Heart left ventricle (tissue), 16 donors: ENCODE measurements at regions not wholly inside any gene's neighbourhood (a gene's known extent, or its start where the extent isn't known, plus 50 kb on each side); places are given as distances from the start of the nearest gene placed in this dataset.

Experiments used
- ATAC-seq, 4 donors: fragments of 200-7000 bp; cut with Tn5 transposase; one replicate each; pipeline ENCODE4 v1.9.1; 2020 to 2022; ENCODE audit warnings: moderate library complexity in 4 of 4, mild to moderate bottlenecking in 3 of 4, moderate number of reproducible peaks in 1 of 4
- DNase-seq, 5 donors: peaks; one replicate each; pipeline ENCODE4 v3.0.0-alpha.2; 2020
- H3K27ac ChIP-seq, 12 donors: fragments of 200-600 bp; sonication (generic) in 4 of 12; one replicate each; pipeline versions ENCODE4 v1.5.0 to v1.8.0; 2016 to 2022; ENCODE audit warnings: mild to moderate bottlenecking in 2 of 12
- H3K27me3 ChIP-seq, 9 donors: fragments of 200-600 bp; sonication (generic) in 2 of 9; one replicate each; pipeline versions ENCODE4 v1.5.1 to v1.8.0; 2016 to 2022; ENCODE audit warnings: mild to moderate bottlenecking in 3 of 9
- H3K36me3 ChIP-seq, 9 donors: fragments of 200-600 bp; sonication (generic) in 2 of 9; one replicate each; pipeline versions ENCODE4 v1.5.0 to v1.8.0; 2018 to 2022; ENCODE audit warnings: mild to moderate bottlenecking in 2 of 9
- H3K4me1 ChIP-seq, 12 donors: fragments of 200-600 bp; sonication (generic) in 4 of 12; one replicate each; pipeline versions ENCODE4 v1.5.0 to v1.8.0; 2016 to 2022; ENCODE audit warnings: mild to moderate bottlenecking in 3 of 12
- H3K4me3 ChIP-seq, 12 donors: fragments of 200-600 bp; sonication (generic) in 4 of 12; one replicate each; pipeline versions ENCODE4 v1.5.0 to v1.8.0; 2017 to 2022; ENCODE audit warnings: mild to moderate bottlenecking in 9 of 12, moderate library complexity in 4 of 12
- H3K9me3 ChIP-seq, 12 donors: fragments of 200-600 bp; sonication (generic) in 4 of 12; one replicate each; pipeline versions ENCODE4 v1.5.0 to v1.8.0; 2016 to 2022; ENCODE audit warnings: mild to moderate bottlenecking in 1 of 12
- CTCF ChIP-seq, 12 donors: fragments of 200-600 bp; sonication (generic) in 4 of 12; IDR thresholded peaks; one replicate each; pipeline versions ENCODE4 v1.5.0 to v1.8.0; 2018 to 2022; ENCODE audit warnings: antibody characterized with exemption in 12 of 12, mild to moderate bottlenecking in 5 of 12
- POLR2A ChIP-seq, 2 donors: fragments of 450-650 bp; IDR thresholded peaks; one replicate each; pipeline ENCODE4 v1.6.1; 2017; ENCODE audit warnings: antibody characterized with exemption in 2 of 2, mild to moderate bottlenecking in 2 of 2, moderate library complexity in 2 of 2
- WGBS, 4 donors: extraction: QIAGEN DNeasy Blood & Tissue Kit in 2 of 4; methylation state at CpG; one replicate each; pipeline versions ENCODE4 v1.1.5 to v1.1.7; 2013 to 2018; 5-methylcytosine and 5-hydroxymethylcytosine counted together
- intact Hi-C, 10 donors: fragments of 100-400 bp; cut with DNase I; formaldehyde crosslinking; loops; one replicate each; pipeline versions ENCODE4 v1.11.1 to v1.14.2; 2022
- donor health status: ischemic (EF 13 %, LVEDD 7.1; RV severe dilation, severe dysfunction).
- donor health status: healthy with polysubstance abuse.
- donor health status: DM: no; HTN: yes; CAD: no.
- donor health status: DM: no; HTN: no; CAD: no.
- donor health status: ischemic (EF 25% LVEDD 6.9; RV normal size, moderate dysfunction).
- donor health status: ischemic (EF 25% LVEDD 5.7; RV mildly dilated, moderate dysfunction).
- donor health status: healthy.
- donor health status: DM: yes; HTN: yes; CAD: no.
- donor health status: ischemic (EF 35%, LVEDD 5.7; RV mildly dilated, moderate dysfunction).
- donor health status: nonischemic (EF 11% LVEDD 7.7; RV severe dilation, severe dysfunction).
- donor health status: DM: yes; HTN: yes; CAD: no.
- donor health status: PGD.
- donor health status: ischemic (EF 29% LVEDD 5.4; RV normal size, mild dysfunction).
- donor health status: nonischemic (EF 23%, LVEDD 6.1; RV moderate dilation, normal function).

DNA sequence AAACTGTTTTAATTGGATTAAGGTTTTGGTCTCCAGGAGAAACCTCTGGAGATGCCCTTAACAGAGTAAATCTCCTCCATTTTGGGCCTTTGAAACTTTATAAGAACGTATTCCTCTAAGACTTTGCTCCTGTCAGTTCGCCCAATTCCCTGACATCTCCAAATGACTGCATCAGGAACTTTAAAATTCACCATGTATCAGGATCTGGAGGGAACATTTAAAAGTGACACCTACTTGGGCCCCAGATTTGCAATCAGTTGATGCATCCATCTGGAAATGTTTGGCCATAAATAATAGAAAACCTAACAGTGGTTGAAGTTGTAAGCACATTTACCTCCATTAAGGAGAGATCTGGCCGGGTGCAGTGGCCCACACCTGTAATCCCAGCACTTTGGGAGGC, 144.1 kb upstream of the WSCD2 start:
- Histone ChIP-seq H3K36me3 (no peaks in the 10 kb centered on the region), H3K27ac (no peak overlapping the region), H3K4me1 (no peaks in the 10 kb centered on the region), H3K27me3 (peaks cover 0 to 28% (median 0%) of the 10 kb centered on the region in 9 donors), H3K4me3 (no peak overlapping the region), H3K9me3 (no peaks in the 10 kb centered on the region)
- TF ChIP-seq CTCF (IDR thresholded peaks at IDR 0.05) (no peak), POLR2A (IDR thresholded peaks at IDR 0.05) (no peak)
- 58 to 76% (median 74%) methylated on average over 3 of the region's 3 CpGs for WGBS, 4 donors
- ATAC-seq: no peak
- DNase-seq: no peak
- intact Hi-C loops: no loop called here

DNA sequence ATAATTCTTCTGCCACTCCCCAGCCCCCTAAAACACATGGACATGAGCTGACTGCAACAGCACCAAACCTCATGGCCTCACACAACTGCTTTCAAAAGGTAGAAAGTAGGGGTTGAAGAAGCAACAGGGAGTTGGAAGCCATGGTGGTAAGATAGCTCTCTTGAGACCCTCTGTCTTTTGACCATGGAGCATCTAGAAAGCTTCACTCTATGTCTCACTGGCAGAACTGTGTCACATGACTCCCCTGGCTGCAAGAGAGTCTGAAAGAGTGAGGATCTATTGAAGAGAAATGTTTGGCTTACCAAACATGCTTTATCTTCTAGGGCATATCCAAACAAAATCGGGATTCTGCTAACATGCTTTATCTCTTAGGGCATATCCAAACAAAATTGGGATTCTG, 142.9 kb upstream of the WSCD2 start:
- Histone ChIP-seq H3K4me1 (no peaks in the 10 kb centered on the region), H3K36me3 (no peaks in the 10 kb centered on the region), H3K4me3 (no peak overlapping the region), H3K27me3 (peaks cover 0 to 28% (median 0%) of the 10 kb centered on the region in 9 donors), H3K9me3 (no peaks in the 10 kb centered on the region), H3K27ac (no peak overlapping the region)
- WGBS, 4 donors: 79 to 96% (median 89%) methylated on average over 1 of the region's 1 CpG
- TF ChIP-seq CTCF (IDR thresholded peaks at IDR 0.05) (no peak), POLR2A (IDR thresholded peaks at IDR 0.05) (no peak)
- DNase-seq: no peak
- intact Hi-C loops: no loop called here
- ATAC-seq: no peak

DNA sequence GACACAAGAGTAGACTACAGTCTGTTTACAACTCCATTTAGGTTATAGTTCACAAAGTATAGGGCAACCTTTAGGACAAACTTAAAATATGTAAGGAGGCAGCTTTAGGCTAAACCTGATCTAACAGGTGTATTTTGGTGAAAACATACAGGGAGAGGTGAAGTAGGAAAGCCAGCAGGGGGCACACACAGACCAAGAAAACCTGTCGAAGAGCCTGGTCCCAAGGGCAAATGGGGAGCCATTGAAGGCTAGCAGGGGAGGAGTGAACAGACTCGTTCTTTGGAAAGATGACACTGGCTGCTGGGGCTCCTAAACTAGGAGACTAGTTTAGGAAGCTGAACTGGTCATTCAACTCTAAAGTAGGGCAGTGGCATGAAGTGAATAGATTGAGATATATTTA, 138.8 kb upstream of the WSCD2 start:
- Histone ChIP-seq H3K4me3 (no peak overlapping the region), H3K27ac (no peak overlapping the region), H3K9me3 (peaks cover 0 to 6% (median 0%) of the 10 kb centered on the region in 12 donors), H3K27me3 (peaks cover 0 to 17% (median 3%) of the 10 kb centered on the region in 9 donors), H3K36me3 (no peaks in the 10 kb centered on the region), H3K4me1 (no peaks in the 10 kb centered on the region)
- 3 to 19% (median 6%) methylated on average over 2 of the region's 2 CpGs for WGBS, 4 donors
- no peak for TF ChIP-seq POLR2A (IDR thresholded peaks at IDR 0.05)
- peak in 11 of 12 donors; percentile 18 to 52 (median 34) for TF ChIP-seq CTCF (IDR thresholded peaks at IDR 0.05)
- intact Hi-C loops: loop anchor here in 8 of 10 donors (5.0 to 10.0 kb wide), 4 partner anchors 202 to 522 kb away; no protein-coding TSS in a partner anchor
- peak in 2 of 5 donors; percentile 23 to 29 for DNase-seq
- ATAC-seq: peak in 1 of 4 donors; percentile 49

DNA sequence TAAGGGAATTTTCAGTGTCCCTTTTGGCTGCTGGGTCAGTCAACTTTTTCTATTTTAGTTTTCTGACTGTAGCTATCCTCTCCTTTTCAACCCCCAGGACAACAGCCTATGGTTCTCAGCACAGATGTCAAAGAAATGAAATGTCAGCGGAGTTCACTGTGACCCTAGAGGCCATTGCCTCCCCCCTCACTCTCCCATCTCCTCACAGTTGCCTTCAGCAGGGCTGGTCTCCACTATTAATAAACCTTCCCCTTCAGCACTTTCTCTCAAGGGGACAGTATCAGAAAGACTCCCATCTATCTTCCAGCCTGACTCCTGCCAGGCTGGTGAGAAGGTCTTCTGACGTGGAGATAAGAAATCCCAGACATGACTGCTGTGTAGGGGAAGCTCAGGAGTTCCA, 137.1 kb upstream of the WSCD2 start:
- no peaks in the 10 kb centered on the region for H3K36me3 ChIP-seq

More for the DNA sequence above, 137.1 kb upstream of the WSCD2 start:
- Histone ChIP-seq H3K4me3 (no peak overlapping the region), H3K27ac (no peak overlapping the region), H3K9me3 (peaks cover 0 to 6% (median 0%) of the 10 kb centered on the region in 12 donors), H3K4me1 (no peaks in the 10 kb centered on the region), H3K27me3 (peaks cover 0 to 26% (median 3%) of the 10 kb centered on the region in 9 donors)
- intact Hi-C loops: loop anchor here in 8 of 10 donors (5.0 to 10.0 kb wide), 4 partner anchors 200 to 520 kb away; no protein-coding TSS in a partner anchor
- DNase-seq: no peak
- no peak for TF ChIP-seq CTCF (IDR thresholded peaks at IDR 0.05)
- TF ChIP-seq POLR2A (IDR thresholded peaks at IDR 0.05): no peak
- no peak for ATAC-seq
- WGBS, 4 donors: 28 to 35% (median 32%) methylated on average over 2 of the region's 2 CpGs
